ENCODE measurements at regions not wholly inside any gene's neighbourhood (a gene's known extent, or its start where the extent isn't known, plus 50 kb on each side); places are given as distances from the start of the nearest gene placed in this dataset.

- no CpG with 5 or more reads among the region's 2 CpGs for WGBS (ENCODE audit: insufficient coverage)
- H3K4me3 ChIP-seq (ENCODE audit: low read length), result no peak overlapping the region
- peaks cover 3% of the 10 kb centered on the region for H3K27me3 ChIP-seq (ENCODE audit: control insufficient read depth, insufficient read depth, low read length)
- H3K9me3 ChIP-seq (replicated peaks; ENCODE audit: control insufficient read depth, low read depth, low read length), result no peaks in the 10 kb centered on the region
- H3K4me1 ChIP-seq (ENCODE audit: control insufficient read depth, insufficient read depth, low read length), result peaks cover 44% of the 10 kb centered on the region
- no peaks in the 10 kb centered on the region for H3K36me3 ChIP-seq (ENCODE audit: control insufficient read depth, insufficient read depth, low read length)
- DNase-seq, result no peak
- no peak overlapping the region for H3K27ac ChIP-seq (ENCODE audit: low read length)
These were observed 63.9 kb upstream of the SOD3 start for GRCh38 chr4:24731448-24731847.

GRCh38 chr4:24734511-24734910, 60.9 kb upstream of the SOD3 start:
- Histone ChIP-seq H3K36me3 (ENCODE audit: control insufficient read depth, insufficient read depth, low read length) (no peaks in the 10 kb centered on the region), H3K27ac (ENCODE audit: low read length) (no peak overlapping the region), H3K27me3 (ENCODE audit: control insufficient read depth, insufficient read depth, low read length) (no peaks in the 10 kb centered on the region), H3K9me3 (replicated peaks; ENCODE audit: control insufficient read depth, low read depth, low read length) (peaks cover 8% of the 10 kb centered on the region), H3K4me3 (ENCODE audit: low read length) (no peak overlapping the region), H3K4me1 (ENCODE audit: control insufficient read depth, insufficient read depth, low read length) (peaks cover 44% of the 10 kb centered on the region)
- WGBS (ENCODE audit: insufficient coverage), result no CpG with 5 or more reads among the region's 1 CpG
- peak; percentile 46 for DNase-seq

- 61% methylated on average over 5 of the region's 5 CpGs for WGBS (ENCODE audit: insufficient coverage)
- no peak for DNase-seq
These were observed 59.3 kb upstream of the SOD3 start for GRCh38 chr4:24736066-24736465.

GRCh38 chr4:24741910-24742309, 53.5 kb upstream of the SOD3 start:
- no peaks in the 10 kb centered on the region for H3K27me3 ChIP-seq (ENCODE audit: control insufficient read depth, insufficient read depth, low read length)
- peak overlapping the region; percentile 74 for H3K27ac ChIP-seq (ENCODE audit: low read length)
- no peak for DNase-seq
- H3K4me3 ChIP-seq (ENCODE audit: low read length), result no peak overlapping the region
- peaks cover 8% of the 10 kb centered on the region for H3K9me3 ChIP-seq (replicated peaks; ENCODE audit: control insufficient read depth, low read depth, low read length)
- 68% methylated on average over 4 of the region's 5 CpGs for WGBS (ENCODE audit: insufficient coverage)
- H3K36me3 ChIP-seq (ENCODE audit: control insufficient read depth, insufficient read depth, low read length), result no peaks in the 10 kb centered on the region
- H3K4me1 ChIP-seq (ENCODE audit: control insufficient read depth, insufficient read depth, low read length), result peaks cover 23% of the 10 kb centered on the region

More at GRCh38 chr4:24736066-24736465, 59.3 kb upstream of the SOD3 start:
- H3K9me3 ChIP-seq (replicated peaks; ENCODE audit: control insufficient read depth, low read depth, low read length), result peaks cover 8% of the 10 kb centered on the region
- H3K4me1 ChIP-seq (ENCODE audit: control insufficient read depth, insufficient read depth, low read length), result peaks cover 32% of the 10 kb centered on the region
- no peak overlapping the region for H3K4me3 ChIP-seq (ENCODE audit: low read length)
- H3K27ac ChIP-seq (ENCODE audit: low read length), result no peak overlapping the region
- H3K36me3 ChIP-seq (ENCODE audit: control insufficient read depth, insufficient read depth, low read length), result no peaks in the 10 kb centered on the region
- no peaks in the 10 kb centered on the region for H3K27me3 ChIP-seq (ENCODE audit: control insufficient read depth, insufficient read depth, low read length)

GRCh38 chr4:24742335-24742734, 53.0 kb upstream of the SOD3 start:
- Histone ChIP-seq H3K4me1 (ENCODE audit: control insufficient read depth, insufficient read depth, low read length) (peaks cover 23% of the 10 kb centered on the region), H3K27ac (ENCODE audit: low read length) (peak overlapping the region; percentile 74), H3K9me3 (replicated peaks; ENCODE audit: control insufficient read depth, low read depth, low read length) (peaks cover 8% of the 10 kb centered on the region), H3K4me3 (ENCODE audit: low read length) (no peak overlapping the region), H3K27me3 (ENCODE audit: control insufficient read depth, insufficient read depth, low read length) (no peaks in the 10 kb centered on the region), H3K36me3 (ENCODE audit: control insufficient read depth, insufficient read depth, low read length) (no peaks in the 10 kb centered on the region)
- WGBS (ENCODE audit: insufficient coverage), result no CpG with 5 or more reads among the region's 2 CpGs
- no peak for DNase-seq

GRCh38 chr4:24742773-24743172, 52.6 kb upstream of the SOD3 start:
- no peak for DNase-seq
- 77% methylated on average over 3 of the region's 5 CpGs for WGBS (ENCODE audit: insufficient coverage)
- peak overlapping the region; percentile 74 for H3K27ac ChIP-seq (ENCODE audit: low read length)

GRCh38 chr4:24743206-24743605, 52.2 kb upstream of the SOD3 start:
- no peaks in the 10 kb centered on the region for H3K36me3 ChIP-seq (ENCODE audit: control insufficient read depth, insufficient read depth, low read length)
- H3K27me3 ChIP-seq (ENCODE audit: control insufficient read depth, insufficient read depth, low read length), result no peaks in the 10 kb centered on the region
- H3K4me3 ChIP-seq (ENCODE audit: low read length), result no peak overlapping the region
- H3K4me1 ChIP-seq (ENCODE audit: control insufficient read depth, insufficient read depth, low read length), result peaks cover 23% of the 10 kb centered on the region
- H3K9me3 ChIP-seq (replicated peaks; ENCODE audit: control insufficient read depth, low read depth, low read length), result no peaks in the 10 kb centered on the region
- peak; percentile 50 for DNase-seq
- H3K27ac ChIP-seq (ENCODE audit: low read length), result peak overlapping the region; percentile 74
- WGBS (ENCODE audit: insufficient coverage), result 87% methylated on average over 4 of the region's 5 CpGs

More at GRCh38 chr4:24742773-24743172, 52.6 kb upstream of the SOD3 start:
- Histone ChIP-seq H3K27me3 (ENCODE audit: control insufficient read depth, insufficient read depth, low read length) (no peaks in the 10 kb centered on the region), H3K9me3 (replicated peaks; ENCODE audit: control insufficient read depth, low read depth, low read length) (peaks cover 4% of the 10 kb centered on the region), H3K36me3 (ENCODE audit: control insufficient read depth, insufficient read depth, low read length) (no peaks in the 10 kb centered on the region), H3K4me3 (ENCODE audit: low read length) (no peak overlapping the region), H3K4me1 (ENCODE audit: control insufficient read depth, insufficient read depth, low read length) (peaks cover 23% of the 10 kb centered on the region)

- H3K4me1 ChIP-seq (ENCODE audit: control insufficient read depth, insufficient read depth, low read length), result peaks cover 23% of the 10 kb centered on the region
- 33% methylated on average over 3 of the region's 5 CpGs for WGBS (ENCODE audit: insufficient coverage)
- H3K4me3 ChIP-seq (ENCODE audit: low read length), result no peak overlapping the region
- no peaks in the 10 kb centered on the region for H3K9me3 ChIP-seq (replicated peaks; ENCODE audit: control insufficient read depth, low read depth, low read length)
- H3K27me3 ChIP-seq (ENCODE audit: control insufficient read depth, insufficient read depth, low read length), result no peaks in the 10 kb centered on the region
- H3K36me3 ChIP-seq (ENCODE audit: control insufficient read depth, insufficient read depth, low read length), result no peaks in the 10 kb centered on the region
- H3K27ac ChIP-seq (ENCODE audit: low read length), result peak overlapping the region; percentile 76
- peak; percentile 57 for DNase-seq
These were observed 51.4 kb upstream of the SOD3 start for GRCh38 chr4:24743927-24744326.

- Histone ChIP-seq H3K4me3 (ENCODE audit: low read length) (no peak overlapping the region), H3K36me3 (ENCODE audit: control insufficient read depth, insufficient read depth, low read length) (no peaks in the 10 kb centered on the region), H3K27me3 (ENCODE audit: control insufficient read depth, insufficient read depth, low read length) (no peaks in the 10 kb centered on the region), H3K4me1 (ENCODE audit: control insufficient read depth, insufficient read depth, low read length) (peaks cover 23% of the 10 kb centered on the region), H3K27ac (ENCODE audit: low read length) (peak overlapping the region; percentile 40), H3K9me3 (replicated peaks; ENCODE audit: control insufficient read depth, low read depth, low read length) (no peaks in the 10 kb centered on the region)
- DNase-seq, result no peak
- no CpG with 5 or more reads among the region's 5 CpGs for WGBS (ENCODE audit: insufficient coverage)
These were observed 50.0 kb upstream of the SOD3 start for GRCh38 chr4:24745172-24745895.
